Iris pigment epithelial cell (primary cell): ENCODE measurements at regions not wholly inside any gene's neighbourhood (a gene's known extent, or its start where the extent isn't known, plus 50 kb on each side); places are given as distances from the start of the nearest gene placed in this dataset.

Experiments used
- DNase-seq: peaks from one replicate; pipeline ENCODE4 v3.0.0-alpha.2; 2011; ENCODE audit warnings: low read depth

DNA sequence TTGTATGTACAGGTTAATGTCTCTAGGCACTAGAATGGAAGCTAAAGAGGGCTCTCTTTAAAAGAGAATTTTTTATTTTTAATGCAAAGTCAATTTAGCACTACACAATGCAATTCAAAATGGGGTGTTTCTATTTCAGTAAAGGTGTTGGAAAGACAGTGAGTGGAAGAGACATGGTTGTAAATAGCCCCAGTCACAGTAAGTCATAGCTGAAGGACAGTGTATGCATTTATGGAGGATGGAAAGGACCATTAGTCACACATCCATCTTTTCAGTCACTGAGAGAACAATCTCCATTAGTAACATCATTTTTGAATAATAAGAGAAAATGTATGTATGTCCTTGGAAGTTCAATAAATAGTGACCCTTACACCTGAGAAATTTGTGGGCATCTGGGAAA, 148.0 kb downstream of the PDHA2 start:
- no peak for DNase-seq

DNA sequence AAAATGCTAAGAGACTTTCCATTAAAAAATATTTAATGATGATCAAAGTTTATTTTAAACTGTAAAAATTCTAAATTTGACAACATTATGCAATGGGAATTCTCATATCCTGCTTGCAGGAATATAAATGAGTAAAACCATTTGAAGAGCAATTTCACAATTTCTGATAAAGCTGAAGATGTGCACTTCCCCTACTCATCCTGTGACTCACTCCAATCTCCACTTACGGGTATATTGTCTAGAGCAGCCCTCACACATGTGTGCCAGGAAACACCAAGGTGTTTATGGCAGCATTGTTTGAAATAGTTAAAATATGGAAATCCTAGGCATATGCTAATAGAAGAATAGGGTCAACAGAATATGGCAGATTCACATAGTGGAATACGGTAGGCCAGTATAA, 158.4 kb downstream of the PDHA2 start:
- DNase-seq = peak; percentile 28

DNA sequence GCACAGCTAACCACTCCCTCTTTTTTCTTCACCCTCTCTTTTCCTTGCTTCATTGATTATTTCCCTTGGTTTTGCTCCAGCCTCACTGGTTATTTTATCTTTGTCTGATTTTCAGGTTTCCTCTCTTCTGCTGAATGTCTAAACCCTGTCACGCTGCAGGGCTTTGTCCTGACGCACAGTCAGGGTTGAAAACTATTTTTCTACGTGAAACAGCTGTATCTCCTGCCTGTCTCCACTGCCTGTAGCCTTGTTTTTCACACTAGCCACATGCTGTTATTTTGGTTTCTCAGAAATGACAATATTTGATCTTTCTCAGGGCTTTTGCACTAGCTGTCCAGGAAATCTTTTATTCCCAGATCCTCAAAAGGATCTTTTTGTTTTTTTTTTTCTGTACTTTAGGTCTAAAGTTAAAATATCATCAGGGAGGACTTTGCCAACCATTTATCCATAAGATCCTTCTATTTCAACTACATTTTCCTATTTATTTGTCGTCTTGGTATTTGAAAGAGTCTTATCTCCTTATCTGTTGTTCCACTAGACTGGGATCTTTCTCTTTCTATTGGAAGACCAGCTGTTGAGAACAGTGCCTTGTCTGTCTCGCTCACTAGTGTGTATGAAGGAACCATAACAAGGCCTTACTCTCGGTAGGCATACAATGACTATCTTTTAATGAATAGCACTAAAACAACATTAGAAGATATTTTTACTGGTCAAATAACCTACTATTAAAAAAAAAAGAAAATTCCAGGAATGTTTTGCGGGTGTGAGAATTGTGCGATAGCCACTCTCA, 164.3 kb downstream of the PDHA2 start:
- DNase-seq = no peak

DNA sequence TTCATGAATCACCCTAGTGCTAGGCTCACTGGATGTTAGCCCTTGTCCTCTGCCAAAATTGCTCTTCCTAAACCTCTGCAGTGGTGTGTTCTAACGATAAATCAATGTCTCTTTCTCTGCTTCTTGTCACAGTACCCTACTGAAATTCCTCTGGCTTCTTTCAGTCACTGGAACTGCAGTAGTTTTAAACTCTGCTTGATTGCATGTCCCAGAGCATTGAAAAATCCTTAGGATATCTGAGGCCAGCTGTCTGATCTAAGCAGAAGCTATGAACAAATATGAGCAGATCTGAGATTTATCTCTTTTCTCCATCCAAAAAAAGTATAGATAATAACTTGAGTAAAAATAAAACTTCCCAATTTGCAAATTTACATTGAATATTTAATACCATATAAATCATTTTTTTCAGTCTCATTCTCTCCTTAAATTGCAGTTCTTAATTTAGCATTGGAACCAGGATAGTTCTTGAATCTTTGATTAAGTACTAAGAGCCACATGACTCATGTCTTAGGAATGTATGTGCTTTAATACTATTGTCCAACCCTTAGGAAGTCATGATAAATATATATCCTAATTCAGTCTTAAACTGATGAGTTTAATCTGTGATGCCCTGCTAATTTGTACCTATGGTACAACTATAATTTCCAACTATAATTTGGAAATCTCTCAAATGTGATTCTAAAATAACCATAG, 169.7 kb downstream of the PDHA2 start:
- DNase-seq = peak; percentile 40

DNA sequence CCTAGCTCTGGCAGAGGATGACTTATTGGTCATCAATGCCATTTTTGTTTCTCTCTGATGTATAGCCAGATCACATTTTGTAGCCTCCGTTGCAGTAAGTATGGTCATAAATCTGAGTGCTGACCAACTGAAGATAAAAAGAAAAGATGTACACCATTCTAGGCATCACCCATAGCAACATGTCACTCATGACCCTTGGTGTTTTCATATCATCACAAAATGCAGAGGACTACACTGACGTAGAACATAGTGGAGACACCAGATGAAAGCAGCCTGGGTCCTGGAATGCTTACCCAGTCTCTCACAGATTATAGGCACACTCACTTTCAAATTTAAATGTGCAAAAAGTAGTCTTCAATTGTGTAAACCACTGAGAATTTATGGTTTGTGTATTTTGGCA, 172.8 kb downstream of the PDHA2 start:
- no peak for DNase-seq

DNA sequence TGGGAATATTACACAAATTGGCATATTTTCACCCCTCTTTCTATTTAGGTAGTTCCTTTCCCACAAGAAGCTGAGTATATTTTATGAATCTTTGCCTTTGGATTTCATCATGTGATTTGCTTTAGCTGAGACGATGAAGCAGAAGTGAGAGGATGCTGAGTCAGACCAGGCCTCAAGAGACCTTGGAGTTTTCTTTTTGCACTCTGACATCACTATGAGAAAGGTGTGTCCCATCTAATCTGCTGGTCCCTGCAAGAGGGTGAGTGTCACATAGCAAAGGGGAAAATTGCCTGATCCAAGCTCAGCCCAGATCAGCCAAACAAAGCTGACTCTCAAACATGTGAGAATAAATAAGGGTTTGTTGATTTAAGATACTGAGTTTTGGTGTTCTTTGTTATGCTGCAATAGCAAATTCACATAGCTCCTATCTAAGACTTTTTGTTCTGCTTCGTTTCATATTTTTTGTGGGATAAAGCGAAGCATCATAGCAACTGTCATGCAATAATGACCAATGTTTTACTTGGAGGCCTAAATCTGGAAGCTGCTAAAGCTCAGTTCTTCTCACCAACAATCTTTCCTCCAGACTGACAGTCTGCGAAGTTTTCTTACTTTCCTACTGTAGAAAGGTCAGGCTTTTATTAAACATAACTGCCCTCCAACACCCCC, 176.9 kb downstream of the PDHA2 start:
- DNase-seq = peak; percentile 40

DNA sequence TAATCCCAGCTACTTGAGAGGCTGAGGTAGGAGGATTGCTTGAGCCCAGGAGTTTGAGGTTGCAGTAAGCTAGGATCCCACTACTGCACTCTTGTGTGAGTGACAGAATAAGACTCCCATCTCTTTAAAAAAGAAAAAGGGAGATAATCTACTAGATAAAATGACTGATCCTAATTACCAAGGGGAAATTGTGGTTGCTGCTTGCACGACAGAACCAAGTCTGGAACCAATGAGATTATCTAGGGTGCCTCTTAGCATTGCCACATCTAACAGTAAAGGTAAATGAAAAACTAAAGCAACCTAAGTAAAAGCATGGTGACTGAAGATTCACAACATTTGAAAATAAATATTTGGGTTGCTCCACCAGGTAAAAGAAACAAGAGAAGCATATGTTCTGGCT, 185.1 kb downstream of the PDHA2 start:
- DNase-seq = no peak

DNA sequence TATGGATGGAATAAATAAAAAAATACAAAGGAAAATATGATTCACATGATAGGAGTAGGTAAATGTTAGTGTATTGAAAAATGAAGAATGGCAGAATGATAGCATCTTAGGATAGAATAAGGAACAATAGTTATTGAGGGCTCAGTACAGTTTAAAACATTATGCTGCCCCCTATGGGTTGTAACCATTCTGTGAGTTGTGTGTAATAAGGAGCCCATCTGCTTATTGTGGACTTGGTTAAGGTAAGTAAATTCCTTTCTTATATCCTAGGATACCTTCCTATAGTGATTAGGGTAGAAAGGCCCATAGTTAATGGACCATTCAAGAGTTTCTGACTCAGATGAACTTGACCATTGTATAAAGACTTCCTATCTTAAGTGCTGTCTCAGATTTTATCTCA, 195.8 kb downstream of the PDHA2 start:
- peak; percentile 2 for DNase-seq

DNA sequence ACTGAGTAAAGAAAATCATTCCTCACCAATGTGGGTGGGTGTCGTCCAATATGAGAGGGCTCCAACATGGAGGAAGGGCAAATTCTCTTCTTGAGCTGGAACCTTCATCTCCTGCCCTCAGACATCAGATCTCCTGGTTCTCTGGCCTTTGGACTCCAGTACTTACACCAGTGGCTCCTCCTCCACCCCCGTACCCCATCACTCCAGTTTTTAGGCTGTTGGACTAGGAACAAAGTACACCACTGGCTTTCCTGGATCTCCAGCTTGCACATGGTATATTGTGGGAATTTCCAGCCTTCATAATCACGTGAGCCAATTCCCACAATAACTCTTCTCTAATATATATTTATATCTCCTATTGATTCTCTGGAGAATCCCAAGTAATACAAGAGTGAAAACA, 196.9 kb downstream of the PDHA2 start:
- no peak for DNase-seq

DNA sequence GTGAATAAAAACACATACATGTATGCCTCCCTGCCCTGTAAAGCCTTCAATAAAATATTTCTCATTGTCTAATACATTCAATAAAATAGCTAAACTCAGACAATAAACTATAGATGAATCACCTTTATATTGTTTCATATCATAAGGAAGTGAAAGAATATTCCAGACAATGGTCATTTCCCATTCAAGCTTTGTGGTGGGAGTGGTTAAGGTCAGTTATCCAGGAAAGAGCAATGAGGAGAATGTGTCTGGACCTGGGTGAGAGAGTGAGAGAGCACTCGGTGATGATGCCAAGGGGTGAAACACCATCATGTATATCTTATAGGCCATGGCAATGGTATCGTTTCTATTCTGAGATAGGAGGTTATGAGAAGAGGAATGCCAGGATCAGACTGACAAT, 197.8 kb downstream of the PDHA2 start:
- DNase-seq = no peak

DNA sequence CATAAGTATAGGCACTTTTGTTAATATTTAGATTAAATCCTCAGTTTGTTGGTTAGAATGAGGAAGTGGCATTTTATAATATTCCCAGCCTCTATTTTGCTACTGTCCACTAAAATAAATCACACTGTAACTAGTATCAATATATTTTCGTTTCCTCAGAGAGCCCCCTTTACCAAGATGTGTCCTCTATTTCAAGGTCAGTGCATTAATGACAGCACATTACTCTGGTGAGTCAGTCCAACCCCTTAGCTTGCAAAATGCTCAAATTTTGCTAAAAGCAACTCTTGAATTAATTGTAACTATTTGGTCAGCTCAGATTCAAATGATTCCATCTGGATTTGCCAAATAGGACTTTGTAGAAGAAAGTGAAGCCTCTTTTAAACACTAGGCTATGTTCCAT, 199.3 kb downstream of the PDHA2 start:
- no peak for DNase-seq

DNA sequence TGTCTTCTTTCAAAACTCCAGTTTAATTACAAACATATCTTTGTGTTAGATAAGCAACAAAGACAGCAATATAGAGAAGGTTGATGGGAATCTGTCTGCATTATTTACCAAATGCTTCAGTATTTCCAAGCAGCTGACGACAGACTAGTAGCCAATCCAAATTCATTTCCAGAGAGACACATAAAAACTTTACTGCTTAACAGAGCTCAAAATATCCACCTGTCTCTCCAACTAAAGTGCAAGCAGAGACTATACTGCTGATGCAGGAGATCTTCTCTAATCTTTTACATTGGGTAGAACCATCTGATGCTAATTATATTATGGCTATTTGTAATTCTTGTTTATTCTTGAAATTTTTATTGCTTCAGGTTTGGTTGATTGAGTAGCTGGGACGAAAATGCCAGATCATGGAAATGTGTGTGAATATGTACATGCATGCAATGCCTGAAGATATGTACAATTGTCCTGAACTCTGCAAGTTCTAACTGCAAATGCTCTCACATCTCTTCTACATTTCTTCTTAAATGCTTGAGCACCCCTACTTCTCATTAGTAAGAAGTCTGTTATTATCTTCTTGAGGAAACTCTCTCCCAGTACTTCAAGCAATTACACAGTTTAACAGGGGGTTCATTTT, 200.0 kb downstream of the PDHA2 start:
- DNase-seq = no peak

DNA sequence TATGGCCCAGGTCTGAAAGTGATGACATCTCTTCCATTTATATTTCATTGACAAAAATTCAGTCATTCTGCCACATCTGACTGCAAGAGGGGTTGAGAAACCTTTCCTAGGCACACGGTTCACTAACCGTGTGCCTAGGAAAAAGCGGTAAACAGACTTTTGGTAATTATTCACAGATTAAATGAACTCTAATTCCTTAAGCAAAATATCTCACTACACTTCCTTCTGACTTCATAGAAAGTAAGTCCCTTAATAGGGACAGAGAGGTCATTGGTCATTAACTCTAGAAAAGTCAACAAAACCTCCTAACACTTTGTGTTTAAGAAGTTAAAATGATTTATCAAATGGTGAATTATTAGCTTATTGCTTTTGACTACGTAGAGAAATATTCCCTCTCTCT, 205.1 kb downstream of the PDHA2 start:
- no peak for DNase-seq

DNA sequence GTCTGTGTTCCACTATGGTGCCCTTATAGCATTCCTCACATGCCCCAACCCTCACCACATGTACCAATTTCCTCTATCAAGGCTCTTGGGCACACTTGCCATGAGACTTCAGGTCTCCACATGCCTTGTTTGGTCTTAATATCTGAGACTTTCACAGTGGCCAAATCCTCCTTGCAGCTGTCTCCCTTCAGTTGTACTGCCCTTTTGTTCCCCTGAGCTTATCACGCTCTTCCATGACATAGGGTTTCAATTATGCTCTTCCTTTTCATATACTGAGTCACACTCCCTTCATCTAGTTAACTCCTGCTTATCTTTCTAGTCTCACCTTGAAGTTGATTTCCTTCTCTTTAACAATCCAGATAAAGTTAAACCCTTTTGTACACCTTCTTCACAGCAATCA, 212.9 kb downstream of the PDHA2 start:
- DNase-seq = peak; percentile 4

DNA sequence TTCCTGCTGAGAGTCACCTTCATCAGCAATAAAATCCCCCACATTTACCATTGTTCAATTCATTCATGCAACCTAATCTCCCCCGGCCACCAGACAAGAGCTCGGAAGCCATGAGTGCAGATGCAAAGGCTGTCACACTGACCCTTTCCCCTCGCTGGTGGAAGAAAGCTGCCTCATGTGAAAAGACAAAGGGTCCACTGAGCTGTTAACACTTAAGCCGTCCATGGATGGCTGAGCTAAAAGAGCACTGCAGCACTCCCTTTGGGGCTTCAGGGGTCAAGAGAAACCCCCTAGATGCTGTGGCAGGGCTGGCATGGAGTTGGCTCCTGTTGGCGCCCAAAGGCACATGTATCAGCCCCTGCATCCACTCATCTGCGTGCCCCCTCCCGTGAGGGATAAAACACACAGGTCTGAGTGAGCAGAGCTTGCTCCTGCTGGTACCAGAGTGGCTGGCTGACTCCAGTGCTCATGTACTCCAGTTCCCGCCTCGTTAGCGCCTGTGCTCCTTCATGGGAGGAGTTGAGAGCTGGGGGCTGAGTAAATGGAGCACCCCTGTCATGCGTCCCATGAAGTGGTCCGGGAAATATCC, 216.5 kb downstream of the PDHA2 start:
- DNase-seq = no peak

DNA sequence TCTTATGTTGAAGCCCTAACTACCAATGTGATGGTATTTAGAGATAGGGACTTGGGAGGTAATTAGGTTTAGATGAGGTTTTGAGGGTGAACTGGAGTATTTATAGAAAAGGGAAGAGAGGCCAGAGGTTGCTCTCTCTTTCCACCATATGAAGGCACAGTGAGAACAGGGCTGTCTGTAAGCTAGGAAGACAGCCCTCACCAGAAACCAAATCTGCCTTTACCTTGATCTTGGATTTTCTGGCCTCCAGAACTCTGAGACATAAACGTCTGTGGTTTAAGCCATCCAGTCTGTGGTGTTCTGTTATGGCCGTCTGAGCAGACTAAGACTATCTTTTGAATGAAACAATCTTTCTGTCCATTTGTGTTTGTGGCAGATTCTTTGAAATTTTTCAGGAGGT, 223.7 kb downstream of the PDHA2 start:
- peak; percentile 1 for DNase-seq

DNA sequence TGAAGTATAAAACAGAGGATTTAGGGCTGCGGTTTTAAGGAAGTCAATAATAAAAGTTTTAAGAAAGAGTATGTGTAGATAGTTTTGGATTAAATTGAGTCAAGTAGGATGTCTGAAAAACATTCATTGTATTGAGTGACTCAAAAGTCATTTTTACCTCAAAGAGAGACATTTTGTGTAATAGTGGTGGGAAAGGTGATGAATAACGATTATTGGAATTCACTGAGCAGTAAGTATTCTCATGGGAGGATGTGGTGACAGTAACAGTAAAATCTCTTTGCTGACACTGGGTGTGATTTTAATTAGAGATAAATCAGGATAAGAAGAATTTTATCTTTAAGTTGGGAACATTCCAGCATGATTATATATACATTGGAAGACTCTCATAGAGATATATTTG, 233.6 kb downstream of the PDHA2 start:
- peak; percentile 14 for DNase-seq

DNA sequence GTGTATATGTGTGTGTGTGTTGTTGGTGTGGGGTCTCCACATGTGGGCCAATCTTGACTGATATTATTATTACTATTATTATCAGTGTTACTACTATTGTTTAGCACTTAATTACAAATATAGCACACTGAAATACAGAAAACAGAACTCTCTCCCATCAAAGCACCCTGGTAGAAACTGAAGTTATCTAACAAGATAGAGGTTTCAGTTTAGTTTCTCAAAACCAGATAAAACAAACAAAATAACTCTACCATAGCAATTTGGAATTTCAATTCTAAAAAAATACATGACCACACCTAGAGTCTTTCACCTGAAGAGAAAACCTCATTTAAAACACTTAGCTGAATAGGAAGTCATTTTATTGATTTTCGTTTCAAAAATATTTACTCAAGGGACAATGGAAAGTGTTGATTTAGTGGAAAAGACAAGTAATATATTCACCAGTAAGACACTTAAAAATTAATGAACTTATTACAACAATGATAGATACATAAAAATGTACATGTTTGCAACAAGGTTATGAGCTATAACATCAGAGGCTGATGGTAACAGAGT, 252.3 kb downstream of the PDHA2 start:
- DNase-seq = no peak

DNA sequence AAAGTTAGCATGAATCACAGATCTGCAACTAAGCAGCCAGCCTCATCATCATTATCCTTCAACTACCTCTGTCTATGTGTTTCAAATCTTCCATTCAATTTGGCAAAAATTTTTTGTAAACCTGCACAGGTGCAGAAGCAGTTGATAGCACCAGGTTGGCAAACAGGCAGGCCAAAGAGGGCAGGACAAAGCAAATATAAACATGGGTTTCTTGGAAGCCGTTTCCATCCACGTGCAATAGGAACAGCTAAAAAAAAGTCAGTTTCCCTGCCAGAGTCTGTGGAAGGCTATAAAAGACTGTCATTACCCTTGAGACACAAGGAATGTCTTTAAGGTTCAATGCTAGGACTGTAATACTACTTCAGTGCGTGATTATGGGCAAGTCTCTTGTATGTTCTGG, 253.2 kb downstream of the PDHA2 start:
- DNase-seq = no peak

DNA sequence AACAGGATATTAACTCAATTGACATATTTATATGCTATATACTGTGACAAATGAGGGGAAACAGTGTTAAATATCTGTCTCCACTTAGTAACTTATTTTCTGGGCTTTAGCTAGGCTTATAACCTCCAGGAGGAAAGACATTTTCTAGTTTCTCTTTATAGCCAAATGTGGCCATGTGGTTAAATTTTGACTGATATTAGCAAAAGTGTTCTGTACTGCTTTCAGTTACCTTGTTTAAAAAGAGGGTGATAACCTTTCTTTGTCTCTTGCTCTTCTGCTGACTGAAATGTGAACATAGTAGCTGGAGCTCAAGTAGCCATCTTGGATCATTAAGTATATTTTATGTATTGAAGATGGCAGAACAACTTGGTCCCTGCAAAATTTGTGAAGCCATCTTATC, 253.7 kb downstream of the PDHA2 start:
- no peak for DNase-seq

DNA sequence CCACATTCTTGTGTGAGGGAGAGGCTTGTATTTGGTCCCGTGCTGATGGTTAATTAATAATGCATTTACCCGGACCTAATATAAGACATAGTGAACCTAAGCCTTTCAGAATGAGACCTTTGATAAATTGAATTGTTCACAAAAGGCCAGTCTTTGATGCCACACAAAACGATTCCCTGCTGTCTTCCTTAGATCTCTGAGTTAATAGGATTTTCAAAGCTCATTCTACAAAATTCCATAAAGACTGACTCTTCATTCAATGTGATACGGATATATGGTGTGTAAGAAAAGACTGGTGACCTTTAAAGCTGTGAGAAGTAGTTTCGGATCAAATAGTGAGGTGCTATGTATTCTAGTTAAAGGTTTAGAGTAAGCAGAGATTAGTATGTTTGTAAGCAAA, 254.3 kb downstream of the PDHA2 start:
- DNase-seq = no peak

DNA sequence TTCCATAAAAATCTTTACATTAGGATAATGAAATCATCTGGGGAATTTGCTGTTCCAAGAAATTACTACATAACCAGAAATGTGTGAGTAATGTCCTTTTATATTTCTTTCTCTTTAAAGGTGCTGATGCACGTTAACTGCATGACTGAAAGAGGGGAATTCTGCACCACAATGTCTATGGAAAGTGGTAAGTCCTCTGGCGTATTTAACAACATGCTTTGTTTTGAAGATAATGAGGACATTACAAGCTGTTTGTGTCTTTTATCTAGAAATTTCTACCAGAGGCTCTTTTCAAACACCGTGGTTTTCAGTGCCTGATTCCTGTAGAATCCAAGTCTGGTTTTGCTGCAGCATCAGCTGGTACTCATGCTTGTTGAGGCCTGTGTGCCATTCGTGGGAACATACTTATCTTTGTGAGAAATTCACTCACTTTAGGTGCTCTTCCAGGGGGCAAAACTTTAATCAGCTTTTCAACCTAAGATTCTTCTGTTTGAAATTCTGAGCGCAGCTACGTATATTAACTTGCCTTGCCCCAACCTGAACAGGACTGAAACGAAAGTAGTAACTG, 257.2 kb downstream of the PDHA2 start:
- peak; percentile 42 for DNase-seq
